Epidermal melanocyte (primary cell): ENCODE measurements at regions not wholly inside any gene's neighbourhood (a gene's known extent, or its start where the extent isn't known, plus 50 kb on each side); places are given as distances from the start of the nearest gene placed in this dataset.
"Not testable (repeated sequence)": the region's sequence is repeated elsewhere in the genome, so short reads cannot be mapped to it uniquely, and the experiment has no call there.

Source experiments
- DNase-seq: peaks from one replicate; pipeline ENCODE4 v3.0.0; 2011; ENCODE audit warnings: low spot score; ENCODE audit not compliant: insufficient read length

DNA sequence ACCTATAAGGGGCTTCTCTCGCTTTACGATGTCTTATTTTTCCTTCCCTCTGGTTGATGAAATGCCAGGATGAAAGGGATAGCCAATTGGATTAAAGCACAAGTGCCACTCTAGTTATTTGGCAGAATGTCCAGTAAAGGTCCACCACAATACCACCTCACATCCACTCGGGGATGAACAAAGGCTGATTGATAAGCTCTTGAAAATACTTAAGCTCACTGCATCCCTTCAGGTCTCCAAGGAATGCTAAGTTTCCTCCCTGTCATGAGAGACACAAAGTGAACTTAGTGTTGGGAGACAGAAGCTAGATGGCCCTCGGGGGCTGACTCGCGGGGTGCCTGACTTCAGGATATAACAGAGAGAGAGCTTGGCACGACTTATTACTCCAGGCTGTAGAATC lies 185.9 kb upstream of the ZNF644 start:
- DNase-seq = not testable (repeated sequence)

DNA sequence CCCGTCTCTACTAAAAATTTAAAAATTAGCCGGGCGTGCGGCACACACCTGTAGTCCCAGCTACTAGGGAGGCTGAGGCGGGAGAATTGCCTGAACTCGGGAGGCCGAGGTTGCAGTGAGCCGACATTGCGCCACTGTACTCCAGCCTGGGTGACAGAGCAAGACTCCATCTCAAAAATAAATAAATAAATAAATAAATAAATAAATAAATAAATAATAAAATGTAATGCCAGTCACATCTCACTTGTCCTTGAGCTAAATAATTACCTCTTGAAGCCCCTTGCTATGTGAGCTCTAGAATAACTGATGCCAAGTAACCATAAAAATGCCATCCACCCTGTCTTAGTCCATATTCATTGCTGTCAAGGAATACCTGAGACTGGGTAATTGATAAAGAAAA lies 182.3 kb upstream of the ZNF644 start:
- DNase-seq = not testable (repeated sequence)

DNA sequence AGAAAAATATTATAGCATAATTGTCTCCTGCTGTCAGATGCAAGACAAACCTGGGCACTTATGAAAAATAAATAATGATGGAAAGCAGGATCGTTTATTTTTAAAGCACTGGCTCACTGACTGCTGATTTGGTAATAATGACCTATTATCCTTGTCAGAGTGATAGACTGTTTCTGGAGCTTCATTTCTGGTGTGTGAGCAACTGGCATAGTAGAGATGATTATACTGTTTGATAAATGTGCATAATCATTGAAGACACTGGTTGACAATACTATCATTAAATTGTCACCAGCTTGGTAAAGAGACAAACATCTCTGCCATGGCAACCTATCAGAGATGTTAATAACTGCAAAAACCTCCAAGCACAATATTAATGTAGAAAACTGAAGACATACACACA lies 179.9 kb upstream of the ZNF644 start:
- no peak for DNase-seq

DNA sequence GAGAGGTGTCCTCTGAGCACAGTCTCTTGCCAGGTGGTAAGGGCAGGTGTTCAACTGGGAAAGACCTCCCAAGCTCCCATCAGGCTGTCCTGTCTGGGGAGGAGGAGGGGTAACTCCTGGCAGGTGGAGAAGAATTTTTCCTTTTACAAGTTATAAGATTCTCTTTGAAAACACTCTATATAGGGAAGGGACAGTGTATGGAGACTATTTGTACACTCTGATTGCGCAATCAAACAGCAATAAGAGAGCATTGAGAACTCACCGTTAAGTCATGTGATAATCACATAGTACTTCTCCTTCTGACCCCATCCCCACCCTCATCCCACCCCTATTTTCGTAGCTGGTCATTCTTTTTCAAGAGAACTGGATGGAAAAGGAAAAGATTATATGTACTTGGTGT lies 179.3 kb upstream of the ZNF644 start:
- no peak for DNase-seq

DNA sequence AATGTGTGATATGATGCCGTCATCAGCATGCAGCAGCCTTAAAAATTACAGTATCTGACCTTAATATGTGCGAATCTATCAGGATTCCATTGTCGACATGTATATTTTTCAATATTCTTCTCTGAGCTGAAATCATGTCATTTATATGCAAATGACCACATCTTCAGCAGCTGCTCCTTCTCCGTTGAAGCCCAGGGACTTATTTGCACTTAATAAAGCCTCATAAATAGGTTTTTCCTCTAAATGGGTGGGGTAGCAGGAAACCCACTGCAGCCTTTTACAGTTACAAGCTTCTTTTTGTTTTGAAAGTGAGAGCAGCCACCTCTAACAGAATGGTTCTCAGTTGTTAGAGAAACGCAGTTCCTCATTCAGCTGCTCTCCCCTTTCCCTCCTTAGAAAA lies 178.8 kb upstream of the ZNF644 start:
- DNase-seq = no peak

DNA sequence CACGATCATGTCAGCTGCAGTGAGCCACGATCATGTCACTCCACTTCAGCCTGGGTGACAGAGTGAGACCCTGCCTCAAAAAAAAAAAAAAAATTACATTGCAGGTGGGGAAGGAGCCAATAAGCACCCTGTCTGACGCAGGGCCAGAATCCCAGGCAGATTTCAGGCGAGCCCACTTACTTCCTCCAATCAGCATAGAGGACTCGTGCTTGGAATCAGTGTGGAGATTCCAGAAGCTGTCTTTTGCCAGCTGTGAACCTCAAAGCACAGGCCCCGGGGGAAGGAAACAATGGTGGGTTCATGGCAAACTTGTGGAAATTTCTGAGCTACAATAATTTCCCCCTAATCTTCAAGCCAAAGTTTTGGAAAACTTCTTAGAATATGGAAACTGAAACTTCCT lies 178.2 kb upstream of the ZNF644 start:
- no peak for DNase-seq

DNA sequence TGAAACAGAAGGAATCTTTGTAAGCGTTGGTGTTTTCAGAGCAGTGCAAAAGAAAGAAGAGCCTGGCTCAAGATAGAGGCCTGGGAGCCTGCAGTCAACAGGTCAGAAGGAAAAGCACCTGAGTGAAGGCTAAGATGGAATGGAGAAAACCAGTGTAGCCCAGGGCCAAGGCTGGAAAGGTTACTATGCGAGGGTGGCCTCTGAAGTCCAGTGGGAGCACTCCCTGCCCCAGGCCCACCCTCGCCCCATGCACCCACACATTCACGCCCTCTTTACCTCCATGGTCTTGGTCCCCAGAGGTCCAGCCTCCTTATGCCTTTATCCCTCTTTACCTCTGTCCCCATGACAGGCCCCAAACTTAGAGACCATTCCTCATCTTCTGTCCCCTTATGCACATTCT lies 169.2 kb upstream of the ZNF644 start:
- no peak for DNase-seq

DNA sequence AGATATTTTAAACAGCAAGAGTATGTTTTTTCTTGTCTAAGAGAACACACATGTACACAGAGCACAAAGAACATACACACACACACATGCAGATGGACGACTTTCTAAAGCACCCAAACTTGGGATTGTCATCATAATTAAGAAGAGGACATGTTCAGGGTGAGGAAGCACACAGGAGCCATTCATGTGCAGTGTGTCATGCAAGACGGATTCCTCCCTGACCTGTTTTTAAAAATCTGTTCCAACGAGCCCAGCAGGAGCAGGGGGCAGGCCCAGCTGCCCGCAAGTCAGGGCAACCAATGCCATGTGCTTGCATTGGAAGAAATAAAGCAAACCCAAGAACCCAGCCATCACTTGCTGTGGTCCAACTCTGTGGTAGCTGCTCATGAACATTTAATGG lies 167.3 kb upstream of the ZNF644 start:
- no peak for DNase-seq

DNA sequence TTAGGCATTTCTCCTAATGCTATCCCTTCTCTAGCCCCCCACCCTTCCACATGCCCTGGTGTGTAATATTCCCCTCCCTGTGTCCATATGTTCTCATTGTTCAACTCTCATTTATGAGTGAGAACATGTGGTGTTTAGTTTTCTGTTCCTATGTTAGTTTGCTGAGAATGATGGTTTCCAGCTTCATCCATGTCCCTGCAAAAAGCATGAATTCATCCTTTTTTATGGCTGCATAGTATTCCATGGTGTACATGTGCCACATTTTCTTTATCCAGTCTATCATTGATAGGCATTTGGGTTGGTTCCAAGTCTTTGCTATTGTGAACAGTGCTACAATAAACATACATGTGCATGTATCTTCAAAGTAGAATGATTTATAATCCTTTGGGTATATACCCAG lies 161.0 kb upstream of the ZNF644 start:
- DNase-seq = not testable (repeated sequence)

DNA sequence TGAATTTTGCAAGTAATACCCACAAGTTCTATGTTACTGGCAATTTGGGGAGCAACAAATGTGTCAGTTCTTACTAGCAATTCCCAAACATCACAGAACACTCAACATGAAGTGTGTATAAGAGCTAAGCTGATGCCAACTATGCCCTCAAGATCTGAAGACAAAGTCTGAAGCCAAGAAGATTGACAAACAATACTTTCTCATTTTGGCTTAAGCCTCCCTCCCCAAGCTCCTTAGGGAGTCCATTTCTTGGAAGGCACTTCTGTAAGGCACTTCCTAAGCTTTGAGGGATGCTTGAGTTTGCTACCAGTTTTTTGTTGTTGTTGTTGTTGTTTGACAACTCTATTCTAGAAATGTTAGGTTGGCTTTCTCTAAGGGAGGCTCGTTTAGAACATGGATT lies 154.4 kb upstream of the ZNF644 start:
- no peak for DNase-seq

DNA sequence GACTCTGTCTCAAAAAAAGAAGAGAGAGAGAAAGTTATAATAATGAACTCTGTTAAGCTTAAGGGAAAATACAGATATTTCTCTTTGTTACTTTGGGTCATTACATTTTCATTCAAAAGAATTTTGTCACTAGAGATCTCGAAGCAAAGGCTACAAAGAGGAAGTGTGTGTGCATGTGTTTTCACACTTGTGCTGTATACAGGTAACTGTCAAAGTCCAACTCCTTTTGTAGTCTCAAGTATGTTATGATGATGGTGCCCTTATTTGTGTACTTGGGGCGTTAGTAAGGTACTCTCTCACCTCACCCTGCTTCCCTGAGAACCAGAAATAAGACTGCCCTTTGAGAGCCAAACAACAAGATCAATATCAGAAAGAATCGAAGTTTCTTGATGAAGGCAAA lies 152.9 kb upstream of the ZNF644 start:
- DNase-seq = no peak

DNA sequence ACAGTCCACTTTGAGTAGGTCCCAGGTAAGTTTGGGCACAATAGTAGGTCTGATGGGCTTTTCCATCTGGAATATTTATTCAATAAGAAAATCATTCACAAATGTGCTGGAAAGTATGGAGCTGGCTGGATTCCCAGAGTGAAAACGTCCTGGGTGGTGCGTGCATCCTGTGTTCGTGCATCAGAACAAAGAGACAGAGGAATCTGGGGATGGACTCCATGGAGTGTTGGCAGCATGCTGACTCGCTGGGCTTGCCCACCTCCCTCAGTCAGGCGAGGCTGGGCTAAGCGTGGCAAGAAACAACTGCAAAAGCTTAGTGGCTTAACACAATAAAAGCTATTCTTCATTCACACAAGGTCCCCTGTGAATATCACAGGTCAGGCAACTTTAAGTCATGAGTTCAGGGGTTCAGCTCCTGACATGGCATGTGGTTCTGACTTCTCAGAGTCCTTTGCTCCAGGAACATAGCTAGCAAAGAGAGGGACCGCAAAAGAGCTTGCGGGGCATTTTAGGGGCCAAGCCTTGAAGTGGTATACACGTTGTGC lies 151.6 kb upstream of the ZNF644 start:
- peak; percentile 38 for DNase-seq

DNA sequence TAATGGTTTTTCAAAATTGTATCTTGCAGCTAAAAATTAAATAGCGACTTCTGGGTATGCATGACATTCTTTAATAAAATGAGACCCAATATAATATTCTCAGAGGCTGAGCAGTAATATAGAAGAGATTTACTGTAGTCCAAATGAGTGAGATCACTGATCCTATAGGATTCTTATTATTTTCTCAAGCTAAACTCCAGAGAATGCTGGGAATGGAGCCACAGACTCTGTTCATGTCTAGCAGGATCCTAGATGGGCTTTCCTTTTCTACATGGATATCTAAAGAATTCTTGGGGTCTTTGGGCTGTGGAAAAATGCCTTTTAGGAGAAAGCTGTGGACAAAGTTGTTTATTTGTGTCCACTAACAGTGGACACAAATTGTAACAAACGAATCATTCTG lies 150.7 kb upstream of the ZNF644 start:
- no peak for DNase-seq

DNA sequence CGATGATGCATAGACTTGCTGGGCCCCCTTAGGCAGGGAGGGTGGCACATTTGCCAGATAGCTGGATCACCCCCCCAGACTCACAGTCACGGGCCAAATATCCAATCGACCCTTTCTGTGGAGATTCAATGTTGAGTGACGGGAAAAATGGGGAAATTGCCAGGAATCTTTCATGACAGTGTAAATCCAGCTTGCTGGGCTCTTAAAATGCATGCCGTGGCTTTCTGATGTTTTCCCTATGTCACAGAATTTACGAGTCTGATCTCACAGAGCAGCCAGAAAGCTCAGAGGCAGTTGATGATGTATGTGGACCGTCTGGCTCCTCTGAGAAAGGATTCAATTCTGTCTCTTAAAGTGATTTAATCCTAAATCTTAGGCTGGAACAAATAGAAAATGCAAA lies 150.1 kb upstream of the ZNF644 start:
- no peak for DNase-seq

DNA sequence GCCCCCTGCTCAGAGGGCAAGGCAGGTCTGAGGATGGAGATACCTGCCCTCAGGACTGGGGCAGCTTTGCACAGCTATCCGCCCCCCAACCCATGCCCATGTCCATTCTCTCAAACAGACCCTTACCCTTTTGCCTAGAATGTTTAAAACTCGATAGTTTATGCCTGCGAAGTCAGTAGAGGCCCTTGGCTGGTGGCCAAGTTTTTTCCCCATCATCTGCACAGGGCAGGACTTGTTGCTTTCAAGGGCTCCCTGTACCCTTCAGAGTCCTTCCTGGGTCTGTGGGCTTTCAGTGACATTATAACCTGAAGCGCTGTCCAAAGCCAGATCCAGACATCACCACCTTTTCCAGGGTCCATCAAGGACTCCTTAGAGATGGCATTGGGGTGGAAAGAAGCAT lies 148.7 kb upstream of the ZNF644 start:
- no peak for DNase-seq

DNA sequence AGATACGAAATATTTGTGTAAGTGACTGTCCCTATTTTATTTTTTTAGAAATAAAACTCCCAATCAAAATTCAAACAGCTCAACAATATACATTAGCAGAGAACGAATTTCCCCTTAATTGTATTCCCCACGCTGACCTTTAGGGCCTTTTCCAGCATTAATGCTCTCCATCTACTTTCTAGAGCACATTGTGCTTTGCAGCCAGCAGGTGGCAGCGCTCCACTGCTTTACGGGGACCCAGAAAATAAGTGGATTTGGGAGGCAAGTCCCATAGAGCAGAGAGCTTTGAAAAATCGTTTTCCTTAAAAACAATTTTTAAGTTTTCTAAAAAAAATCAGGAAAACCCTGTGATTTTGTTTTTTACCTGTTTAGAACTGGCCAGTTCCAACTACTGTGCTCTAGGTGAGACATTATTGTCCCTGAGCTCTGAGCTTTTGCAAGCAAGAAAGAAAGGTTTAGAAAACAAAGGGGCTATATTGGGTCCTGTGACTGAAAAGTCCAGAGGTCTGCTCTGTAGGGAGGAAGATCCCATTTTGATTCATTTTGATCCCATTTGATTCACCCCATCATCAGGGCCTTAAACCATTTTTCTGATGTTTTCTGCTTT lies 144.4 kb upstream of the ZNF644 start:
- no peak for DNase-seq

DNA sequence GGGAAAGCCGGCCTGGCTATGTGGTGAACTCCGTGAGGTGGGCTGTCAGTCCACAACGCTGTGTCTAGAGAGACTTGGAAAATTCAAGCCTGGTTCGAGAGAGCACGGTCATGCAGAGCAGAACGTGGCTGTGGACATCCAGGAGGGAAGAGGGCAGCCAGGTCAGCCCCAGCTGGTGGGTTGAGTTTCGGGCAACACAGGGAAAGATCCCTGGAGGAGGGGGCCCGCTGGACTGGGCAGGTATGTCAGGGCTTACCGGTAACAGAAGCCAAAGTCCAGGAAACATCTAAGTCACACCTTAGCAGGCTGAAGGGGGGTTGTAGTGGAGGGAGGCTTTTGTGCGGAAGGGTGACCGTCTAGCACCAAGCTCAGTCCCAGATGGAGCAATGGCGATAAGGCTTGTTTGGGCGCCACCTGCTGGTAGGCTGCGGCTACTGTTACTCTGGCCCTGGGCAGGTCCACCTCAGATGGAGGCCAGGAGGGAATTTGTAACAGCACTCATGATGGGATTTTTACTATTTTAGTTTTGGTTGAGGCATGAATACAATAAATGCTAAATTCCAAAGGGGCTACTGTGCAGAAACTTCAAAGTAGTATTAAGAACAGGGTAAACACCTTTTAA lies 143.3 kb upstream of the ZNF644 start:
- DNase-seq = peak; percentile 34

DNA sequence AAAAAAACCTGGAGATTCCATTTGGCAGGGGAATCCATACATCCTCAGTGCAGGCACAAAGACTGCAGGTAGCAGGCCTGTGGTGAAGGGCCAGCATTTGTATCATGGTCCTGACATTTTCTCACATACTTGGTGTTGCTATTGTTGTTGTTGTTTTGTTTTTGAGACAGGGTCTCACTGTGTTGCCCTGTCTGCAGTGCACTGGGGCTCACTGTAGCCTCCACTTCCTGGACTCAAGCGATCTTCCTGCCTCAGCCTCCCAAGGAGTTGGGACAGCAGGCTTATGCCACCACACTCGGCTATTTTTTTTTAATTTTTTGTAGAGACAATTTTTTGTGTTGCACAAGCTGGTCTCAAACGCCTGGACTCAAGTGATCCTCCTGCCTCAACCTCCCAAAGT lies 140.8 kb upstream of the ZNF644 start:
- no peak for DNase-seq

DNA sequence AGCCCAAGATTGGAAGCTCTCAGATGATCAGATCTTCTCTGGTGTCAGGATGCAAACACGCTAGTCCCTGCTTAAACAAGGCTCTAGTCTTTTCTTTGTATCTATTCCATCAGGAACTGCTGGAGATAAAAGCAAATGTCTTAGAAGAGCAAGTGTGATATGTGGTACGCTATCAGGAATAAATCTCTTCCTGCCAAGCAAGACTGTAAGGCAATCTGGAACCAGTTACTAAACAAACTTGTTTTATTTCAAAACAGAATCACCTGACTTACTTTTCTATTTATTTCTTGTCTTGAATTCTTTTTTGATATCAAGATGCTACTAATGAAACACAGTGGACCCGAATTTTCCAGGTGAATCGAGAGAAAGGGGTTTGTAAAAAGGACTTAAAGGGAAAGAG lies 139.9 kb upstream of the ZNF644 start:
- no peak for DNase-seq

DNA sequence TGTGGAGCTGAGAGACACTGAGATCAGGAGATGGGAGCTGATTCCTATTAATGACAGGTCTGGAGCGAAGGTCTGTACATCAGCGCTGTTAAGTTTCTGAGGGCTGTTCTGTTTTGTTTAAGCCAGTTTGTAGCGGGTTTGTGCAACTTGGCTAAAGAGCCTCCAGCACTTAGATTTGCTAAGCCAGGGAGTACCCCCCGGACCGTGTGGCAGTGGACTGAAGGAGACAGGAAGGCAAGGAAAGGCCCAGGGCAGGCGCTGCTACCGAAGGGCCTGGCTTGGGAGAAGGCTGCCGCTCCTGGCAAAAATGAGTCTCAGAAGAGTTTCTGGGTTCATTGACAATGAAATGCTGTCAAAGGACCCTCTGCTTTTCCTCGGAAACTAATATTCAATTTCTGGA lies 139.3 kb upstream of the ZNF644 start:
- no peak for DNase-seq

DNA sequence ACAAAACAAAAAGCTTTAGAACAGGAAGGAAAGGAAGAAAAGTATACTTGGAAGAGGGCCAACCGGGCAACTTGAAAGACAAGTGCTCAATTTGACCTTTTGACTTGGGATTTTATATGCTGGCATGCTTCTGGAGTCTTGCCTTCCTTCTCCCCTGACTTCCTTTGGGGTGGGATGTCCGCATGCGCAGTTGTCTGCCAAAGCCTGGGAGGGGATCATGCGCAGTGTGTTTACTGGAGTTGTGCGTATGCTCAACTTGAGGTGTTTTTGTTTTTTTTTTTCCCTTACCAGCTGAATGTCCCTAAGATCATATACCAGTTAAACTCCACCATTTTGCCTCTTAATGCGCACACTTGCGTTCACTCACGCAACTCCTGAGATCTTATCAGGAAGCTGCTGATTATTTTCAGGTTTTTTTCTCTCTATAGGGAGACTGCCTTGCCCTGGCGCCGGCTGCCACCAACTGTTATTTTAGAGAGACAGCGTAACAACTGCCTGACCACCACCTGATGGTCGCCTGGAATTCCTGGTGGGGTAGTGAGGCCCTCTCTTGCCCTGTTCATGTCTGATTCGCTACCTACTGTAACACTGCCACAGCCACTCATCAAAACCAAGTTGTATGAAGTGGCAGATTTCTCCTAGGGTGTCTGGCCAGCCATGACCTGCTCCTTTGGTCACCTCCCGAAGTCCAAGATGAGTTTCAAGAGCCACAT lies 138.7 kb upstream of the ZNF644 start:
- no peak for DNase-seq

DNA sequence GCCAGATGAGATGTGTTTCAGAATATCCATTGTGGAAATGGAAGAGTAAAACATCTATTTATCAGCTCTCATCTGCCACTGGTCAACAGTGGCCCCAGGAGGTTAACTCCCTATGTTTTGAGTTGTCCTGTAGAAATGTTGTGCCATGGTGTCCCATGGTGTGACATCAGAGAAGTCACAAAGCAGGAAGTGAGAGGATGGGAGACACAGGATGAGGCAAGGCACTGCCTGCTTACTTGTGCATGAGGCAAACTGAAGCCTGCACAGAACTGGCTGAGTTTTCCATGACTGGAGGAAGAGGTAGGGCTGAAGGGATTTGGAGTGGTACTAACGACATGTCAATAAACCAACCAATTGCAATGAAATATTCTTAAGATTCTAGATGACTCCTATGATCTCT lies 131.5 kb upstream of the ZNF644 start:
- DNase-seq = no peak

DNA sequence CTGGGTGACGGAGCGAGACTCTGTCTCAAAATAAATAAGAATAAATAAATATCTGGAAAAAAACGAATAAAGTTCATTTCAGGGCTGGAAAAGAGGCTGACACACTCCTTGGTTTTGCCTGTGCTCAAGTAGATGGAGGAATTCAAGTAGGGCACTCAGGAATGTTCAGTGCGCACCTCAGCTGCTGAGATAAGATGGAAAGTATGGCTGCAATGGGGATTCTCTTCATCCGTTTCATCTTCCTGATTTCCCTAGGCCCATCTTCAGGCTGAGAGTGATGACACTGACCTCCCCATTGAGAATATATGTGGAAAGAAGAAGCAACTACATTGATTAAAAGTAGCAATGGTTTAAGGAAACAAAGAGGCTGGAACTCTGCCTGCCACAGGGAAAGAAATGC lies 130.5 kb upstream of the ZNF644 start:
- DNase-seq = no peak
